Right lobe of liver (tissue), 6 donors: ENCODE measurements at regions not wholly inside any gene's neighbourhood (a gene's known extent, or its start where the extent isn't known, plus 50 kb on each side); places are given as distances from the start of the nearest gene placed in this dataset.
A peak's percentile ranks its signal among the peaks of the same experiment; 100 is the strongest.

Experiments
- ATAC-seq, 4 donors: fragments of 200-7000 bp; cut with Tn5 transposase; one replicate each; pipeline ENCODE4 v1.9.1; 2020; ENCODE audit warnings: mild to moderate bottlenecking in 4 of 4, moderate library complexity in 4 of 4
- DNase-seq, 3 donors: peaks; one replicate each; pipeline ENCODE4 v3.0.0-alpha.2; 2020
- H3K27ac ChIP-seq, 3 donors: fragments of 200-600 bp; one replicate each; pipeline ENCODE4 v1.8.0; 2022
- H3K27me3 ChIP-seq, 2 donors: fragments of 200-600 bp; one replicate each; pipeline ENCODE4 v1.8.0; 2022
- H3K36me3 ChIP-seq, 4 donors: fragments of 200-600 bp; sonication (generic) in 1 of 4; one replicate each; pipeline versions ENCODE4 v1.5.1 to v1.8.0; 2017 to 2022; ENCODE audit warnings: control low read depth in 1 of 4
- H3K4me1 ChIP-seq, 4 donors: fragments of 200-600 bp; sonication (generic) in 1 of 4; one replicate each; pipeline versions ENCODE4 v1.5.1 to v1.8.0; 2017 to 2022; ENCODE audit warnings: control low read depth in 1 of 4
- H3K4me3 ChIP-seq, 3 donors: fragments of 200-600 bp; one replicate each; pipeline ENCODE4 v1.8.0; 2022
- H3K9me3 ChIP-seq, 4 donors: fragments of 200-600 bp; sonication (generic) in 1 of 4; one replicate each; pipeline versions ENCODE4 v1.5.1 to v1.8.0; 2017 to 2022; ENCODE audit warnings: control low read depth in 1 of 4
- CTCF ChIP-seq, 4 donors: fragments of 200-600 bp in 3 of 4; fragments of 450-650 bp in 1 of 4; IDR thresholded peaks; one replicate each; pipeline versions ENCODE4 v1.5.1 to v1.8.0; 2016 to 2022; ENCODE audit warnings: antibody characterized with exemption in 4 of 4, mild to moderate bottlenecking in 2 of 4
- POLR2A ChIP-seq: fragments of 450-650 bp; IDR thresholded peaks from one replicate; pipeline ENCODE4 v1.6.1; 2017; ENCODE audit warnings: antibody characterized with exemption, mild to moderate bottlenecking
- WGBS: methylation state at CpG from one replicate; pipeline ENCODE4 v1.1.6; 2018; ENCODE audit warnings: low coverage, low lambda C conversion rate; ENCODE audit not compliant: insufficient coverage; ENCODE audit errors: missing lambda C conversion rate; 5-methylcytosine and 5-hydroxymethylcytosine counted together
- intact Hi-C, 2 donors: fragments of 100-400 bp; cut with DNase I; formaldehyde crosslinking; loops; one replicate each; pipeline versions ENCODE4 v1.11.2 to v1.14.1; 2022
- donor health status: DM: no; HTN: yes; CAD: no.
- donor health status: DM: no; HTN: no; CAD: no.
- donor health status: DM: no; HTN: no; CAD: no.
- donor health status: DM: no; HTN: yes; CAD: no.
- donor health status: DM: no; HTN: yes; CAD: no.

DNA sequence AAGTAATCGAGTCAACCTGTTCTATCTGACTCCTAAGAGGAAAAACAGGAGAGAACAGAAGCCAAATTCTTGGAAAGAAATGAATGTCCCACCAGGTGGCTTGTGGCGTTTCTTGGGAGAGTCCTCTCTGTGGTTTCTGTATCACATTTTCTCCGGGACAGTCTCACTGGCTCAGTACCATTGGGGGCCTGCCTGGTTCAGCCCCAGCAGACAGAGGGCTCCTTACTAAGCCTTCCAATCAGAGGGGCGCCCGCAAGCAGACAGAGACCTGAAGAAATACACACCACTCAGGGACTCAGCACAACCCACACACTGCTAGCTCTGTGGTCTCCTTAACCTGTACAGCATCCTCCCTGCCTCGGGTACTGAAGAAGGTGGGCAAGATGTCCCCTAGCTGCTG lies 302.1 kb downstream of the TLE3 start:
- Histone ChIP-seq H3K27me3 (no peaks in the 10 kb centered on the region), H3K9me3 (no peaks in the 10 kb centered on the region), H3K4me3 (no peak overlapping the region), H3K36me3 (no peaks in the 10 kb centered on the region), H3K27ac (no peak overlapping the region), H3K4me1 (no peaks in the 10 kb centered on the region)
- 82% methylated on average over 2 of the region's 6 CpGs for WGBS
- no peak for DNase-seq
- TF ChIP-seq CTCF (IDR thresholded peaks at IDR 0.05), result no peak
- no peak for TF ChIP-seq POLR2A
- intact Hi-C loops, result loop anchor here in 1 of 2 donors (10.0 kb wide), 1 partner anchor 61 kb away; no protein-coding TSS in a partner anchor
- ATAC-seq, result no peak

DNA sequence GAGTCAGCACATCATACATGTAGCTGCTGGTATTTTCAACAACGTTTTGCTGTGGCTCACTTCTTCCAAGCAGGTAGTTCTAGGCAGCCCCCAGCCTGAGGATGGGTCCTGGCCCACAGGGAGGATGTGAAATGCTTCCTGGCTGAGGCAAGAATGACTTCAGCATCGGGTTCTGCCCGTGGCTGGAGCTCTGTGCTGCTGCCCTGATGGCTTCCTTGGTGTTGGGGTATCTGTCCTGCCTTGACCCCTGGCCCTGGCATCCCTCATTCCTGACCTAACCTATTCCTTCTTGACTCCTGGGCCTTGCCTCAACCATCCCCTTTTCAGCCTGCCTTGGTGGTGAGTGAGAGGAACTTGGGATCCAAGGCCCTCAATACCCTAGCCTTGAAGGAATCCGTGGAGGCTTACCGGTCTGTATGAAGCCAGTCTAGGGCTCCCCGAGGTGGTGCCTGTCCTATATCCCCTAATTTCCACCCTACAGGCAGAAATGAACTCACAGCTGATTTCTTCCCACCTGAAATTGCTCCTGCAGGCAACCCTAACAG lies 300.6 kb downstream of the TLE3 start:
- H3K9me3 ChIP-seq, result no peaks in the 10 kb centered on the region
- H3K27me3 ChIP-seq, result no peaks in the 10 kb centered on the region
- TF ChIP-seq POLR2A, result no peak
- TF ChIP-seq CTCF (IDR thresholded peaks at IDR 0.05), result no peak
- no peak overlapping the region for H3K4me3 ChIP-seq
- intact Hi-C loops, result loop anchor here in 1 of 2 donors (10.0 kb wide), 1 partner anchor 62 kb away; no protein-coding TSS in a partner anchor
- 48% methylated on average over 4 of the region's 6 CpGs for WGBS
- no peaks in the 10 kb centered on the region for H3K36me3 ChIP-seq
- H3K4me1 ChIP-seq, result no peaks in the 10 kb centered on the region
- DNase-seq, result peak in 1 of 3 donors; percentile 39
- H3K27ac ChIP-seq, result no peak overlapping the region
- no peak for ATAC-seq

GRCh38 chr15:69797615-69798014 lies 300.1 kb downstream of the TLE3 start:
- Histone ChIP-seq H3K4me3 (no peak overlapping the region), H3K9me3 (no peaks in the 10 kb centered on the region), H3K27me3 (no peaks in the 10 kb centered on the region), H3K36me3 (no peaks in the 10 kb centered on the region), H3K4me1 (no peaks in the 10 kb centered on the region), H3K27ac (no peak overlapping the region)
- ATAC-seq, result no peak
- TF ChIP-seq CTCF (IDR thresholded peaks at IDR 0.05), result no peak
- TF ChIP-seq POLR2A, result no peak
- WGBS, result 88% methylated on average over 3 of the region's 3 CpGs
- intact Hi-C loops, result loop anchor here in 1 of 2 donors (10.0 kb wide), 1 partner anchor 63 kb away; no protein-coding TSS in a partner anchor
- no peak for DNase-seq

DNA sequence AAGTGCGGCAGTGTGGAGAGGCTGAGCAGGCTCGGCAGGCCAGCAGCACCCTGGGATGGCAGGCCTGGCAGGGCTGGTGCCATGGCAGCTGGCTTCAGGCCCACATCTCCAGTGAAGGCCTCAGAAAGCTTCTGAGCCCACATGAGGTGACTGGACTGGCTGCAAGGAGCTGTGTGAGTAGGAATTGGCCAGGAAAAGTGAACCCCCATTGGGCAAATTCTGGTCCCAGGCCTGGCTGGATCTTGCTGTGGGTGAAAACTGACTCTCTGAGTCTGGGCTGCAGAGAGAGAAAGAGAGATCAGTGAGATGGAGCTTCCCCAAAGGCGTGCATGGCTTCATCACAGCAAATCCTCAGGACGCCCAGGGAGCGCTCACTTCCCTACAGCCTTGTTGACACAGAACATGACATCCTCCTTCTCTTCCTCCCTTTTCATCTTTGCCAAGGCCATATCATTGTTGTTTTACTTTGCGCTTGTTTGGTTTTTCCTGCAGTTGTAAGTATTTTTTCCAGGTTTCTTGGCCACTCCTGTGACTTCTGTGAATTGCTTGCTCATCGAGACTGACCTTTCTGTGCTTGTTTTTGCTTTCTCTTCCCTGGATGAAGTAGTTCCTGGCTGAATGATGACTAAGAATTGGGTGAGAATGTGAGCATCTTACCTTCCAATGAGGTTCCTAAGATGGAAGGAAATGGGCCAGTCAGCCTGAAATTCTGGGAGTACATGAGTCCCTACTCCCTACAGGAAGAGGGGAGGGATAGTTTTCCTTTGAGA lies 299.1 kb downstream of the TLE3 start:
- Histone ChIP-seq H3K36me3 (no peaks in the 10 kb centered on the region), H3K9me3 (no peaks in the 10 kb centered on the region), H3K4me1 (no peaks in the 10 kb centered on the region), H3K27ac (no peak overlapping the region), H3K27me3 (no peaks in the 10 kb centered on the region), H3K4me3 (no peak overlapping the region)
- intact Hi-C loops, result loop anchor here in 1 of 2 donors (10.0 kb wide), 1 partner anchor 64 kb away; no protein-coding TSS in a partner anchor
- WGBS, result 69% methylated on average over 6 of the region's 7 CpGs
- DNase-seq, result peak in 1 of 3 donors; percentile 45
- ATAC-seq, result peak; percentile 36 to 66 (median 52)
- no peak for TF ChIP-seq POLR2A
- no peak for TF ChIP-seq CTCF (IDR thresholded peaks at IDR 0.05)
